ENCODE measurements at regions not wholly inside any gene's neighbourhood (a gene's known extent, or its start where the extent isn't known, plus 50 kb on each side); places are given as distances from the start of the nearest gene placed in this dataset.
"Not testable (repeated sequence)": the region's sequence is repeated elsewhere in the genome, so short reads cannot be mapped to it uniquely, and the experiment has no call there.

GRCh38 chr3:65173841-65174240 lies 486.0 kb upstream of the ADAMTS9 start:
- DNase-seq (ENCODE audit: low spot score), result no peak

GRCh38 chr3:65172209-65172608 lies 484.4 kb upstream of the ADAMTS9 start:
- peak; percentile 67 for DNase-seq (ENCODE audit: low spot score)

- DNase-seq (ENCODE audit: low spot score), result peak; percentile 90
Measured at GRCh38 chr3:65170390-65171042, 482.7 kb upstream of the ADAMTS9 start.

GRCh38 chr3:65169961-65170360 lies 482.2 kb upstream of the ADAMTS9 start:
- DNase-seq (ENCODE audit: low spot score), result no peak

GRCh38 chr3:65168547-65168946 lies 480.7 kb upstream of the ADAMTS9 start:
- peak; percentile 36 for DNase-seq (ENCODE audit: low spot score)

GRCh38 chr3:65166531-65166930 lies 478.7 kb upstream of the ADAMTS9 start:
- DNase-seq (ENCODE audit: low spot score), result no peak

GRCh38 chr3:65158023-65158422 lies 470.2 kb upstream of the ADAMTS9 start:
- DNase-seq (ENCODE audit: low spot score), result no peak

- DNase-seq (ENCODE audit: low spot score), result no peak
Measured at GRCh38 chr3:65153850-65154512, 466.2 kb upstream of the ADAMTS9 start.

GRCh38 chr3:65151666-65152065 lies 463.9 kb upstream of the ADAMTS9 start:
- DNase-seq (ENCODE audit: low spot score), result no peak

GRCh38 chr3:65149877-65150276 lies 462.1 kb upstream of the ADAMTS9 start:
- no peak for DNase-seq (ENCODE audit: low spot score)

- DNase-seq (ENCODE audit: low spot score), result no peak
Measured at GRCh38 chr3:65148687-65149086, 460.9 kb upstream of the ADAMTS9 start.

GRCh38 chr3:65146179-65146578 lies 458.4 kb upstream of the ADAMTS9 start:
- DNase-seq (ENCODE audit: low spot score), result no peak

GRCh38 chr3:65145680-65146079 lies 457.9 kb upstream of the ADAMTS9 start:
- DNase-seq (ENCODE audit: low spot score), result peak; percentile 67

GRCh38 chr3:65144791-65145351 lies 457.1 kb upstream of the ADAMTS9 start:
- peak; percentile 92 for DNase-seq (ENCODE audit: low spot score)

- no peak for DNase-seq (ENCODE audit: low spot score)
Measured at GRCh38 chr3:65142456-65142855, 454.7 kb upstream of the ADAMTS9 start.

GRCh38 chr3:65138556-65138955 lies 450.8 kb upstream of the ADAMTS9 start:
- no peak for DNase-seq (ENCODE audit: low spot score)

GRCh38 chr3:65133752-65134151 lies 446.0 kb upstream of the ADAMTS9 start:
- not testable (repeated sequence) for DNase-seq (ENCODE audit: low spot score)

- no peak for DNase-seq (ENCODE audit: low spot score)
Measured at GRCh38 chr3:65130782-65131181, 443.0 kb upstream of the ADAMTS9 start.

GRCh38 chr3:65128346-65128745 lies 440.5 kb upstream of the ADAMTS9 start:
- DNase-seq (ENCODE audit: low spot score), result no peak

- DNase-seq (ENCODE audit: low spot score), result peak; percentile 55
Measured at GRCh38 chr3:65126527-65127410, 439.0 kb upstream of the ADAMTS9 start.

- DNase-seq (ENCODE audit: low spot score), result not testable (repeated sequence)
Measured at GRCh38 chr3:65120156-65120555, 432.4 kb upstream of the ADAMTS9 start.

- no peak for DNase-seq (ENCODE audit: low spot score)
Measured at GRCh38 chr3:65118912-65119499, 431.2 kb upstream of the ADAMTS9 start.

Measured in umbilical cord (tissue), 1 donor.